GM12873 (cell line): ENCODE measurements at regions not wholly inside any gene's neighbourhood (a gene's known extent, or its start where the extent isn't known, plus 50 kb on each side); places are given as distances from the start of the nearest gene placed in this dataset.

Experiments used
- TF ChIP-seq, protein P1 (sequence below): IDR thresholded peaks from 2 replicates; pipeline ENCODE4 v1.5.1; 2012; ENCODE audit warnings: low read depth, mild to moderate bottlenecking, moderate library complexity, low read length, control low read depth; ENCODE audit not compliant: insufficient read depth; ENCODE audit errors: missing control alignments

DNA sequence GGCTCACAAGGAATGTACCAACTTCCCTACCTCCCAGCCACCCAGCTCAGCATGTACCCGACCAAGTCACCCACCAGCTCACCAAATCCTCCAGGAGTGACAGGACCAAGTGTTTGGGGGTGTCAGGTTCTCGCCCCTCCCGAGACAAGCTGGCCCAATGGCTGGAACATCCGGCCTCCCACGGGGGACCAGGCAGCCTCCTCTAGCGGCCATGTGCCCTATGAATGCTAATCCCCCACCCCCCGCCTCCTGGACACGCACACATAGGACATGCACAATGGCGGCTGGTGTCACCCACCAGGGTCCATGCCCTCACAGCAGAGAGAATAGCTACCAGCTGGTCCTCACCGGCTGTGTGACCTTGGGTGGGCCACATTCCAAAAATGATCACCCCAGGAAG, 151.0 kb downstream of the MN1 start:
- TF ChIP-seq, protein P1, sequence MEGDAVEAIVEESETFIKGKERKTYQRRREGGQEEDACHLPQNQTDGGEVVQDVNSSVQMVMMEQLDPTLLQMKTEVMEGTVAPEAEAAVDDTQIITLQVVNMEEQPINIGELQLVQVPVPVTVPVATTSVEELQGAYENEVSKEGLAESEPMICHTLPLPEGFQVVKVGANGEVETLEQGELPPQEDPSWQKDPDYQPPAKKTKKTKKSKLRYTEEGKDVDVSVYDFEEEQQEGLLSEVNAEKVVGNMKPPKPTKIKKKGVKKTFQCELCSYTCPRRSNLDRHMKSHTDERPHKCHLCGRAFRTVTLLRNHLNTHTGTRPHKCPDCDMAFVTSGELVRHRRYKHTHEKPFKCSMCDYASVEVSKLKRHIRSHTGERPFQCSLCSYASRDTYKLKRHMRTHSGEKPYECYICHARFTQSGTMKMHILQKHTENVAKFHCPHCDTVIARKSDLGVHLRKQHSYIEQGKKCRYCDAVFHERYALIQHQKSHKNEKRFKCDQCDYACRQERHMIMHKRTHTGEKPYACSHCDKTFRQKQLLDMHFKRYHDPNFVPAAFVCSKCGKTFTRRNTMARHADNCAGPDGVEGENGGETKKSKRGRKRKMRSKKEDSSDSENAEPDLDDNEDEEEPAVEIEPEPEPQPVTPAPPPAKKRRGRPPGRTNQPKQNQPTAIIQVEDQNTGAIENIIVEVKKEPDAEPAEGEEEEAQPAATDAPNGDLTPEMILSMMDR = no peak

DNA sequence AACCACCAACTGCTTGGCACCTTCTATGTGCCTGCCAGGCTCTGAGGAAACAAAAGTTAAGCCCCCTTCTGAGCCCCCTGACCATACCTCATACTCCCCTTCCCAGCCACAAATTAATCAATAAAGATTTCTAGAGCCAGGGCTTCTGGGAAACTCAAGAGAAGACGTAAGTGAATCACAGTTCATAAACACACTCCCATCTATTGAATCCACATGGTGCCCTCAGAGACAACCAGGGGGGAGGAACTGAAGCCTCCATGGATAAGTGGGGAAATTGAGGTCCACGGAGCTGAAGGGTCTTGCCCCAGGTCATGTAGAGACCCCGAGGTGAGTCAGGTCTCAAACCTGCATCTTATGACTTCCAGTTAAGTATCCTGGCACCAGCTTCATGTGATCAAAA, 150.6 kb downstream of the MN1 start:
- TF ChIP-seq, protein P1 = no peak

DNA sequence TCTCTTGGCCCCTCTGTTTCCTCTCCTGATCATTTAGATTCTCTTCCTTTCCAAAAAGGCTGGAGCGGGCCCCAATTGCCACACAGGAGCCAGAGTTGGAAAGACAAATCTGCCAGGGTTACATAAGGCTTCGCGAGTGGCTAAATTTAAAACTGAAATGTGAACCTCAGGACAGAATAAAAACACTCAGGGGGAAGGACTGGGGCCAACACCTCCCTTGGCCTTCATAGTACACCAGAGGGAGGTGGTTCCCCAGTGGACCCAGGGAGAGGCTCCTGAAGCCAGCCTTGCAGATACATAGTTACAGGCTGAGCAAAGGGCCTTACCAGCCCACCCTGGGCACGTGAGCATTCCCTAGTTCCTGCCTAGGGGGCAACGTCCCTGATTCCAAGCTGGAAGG, 150.1 kb downstream of the MN1 start:
- TF ChIP-seq, protein P1 = no peak

DNA sequence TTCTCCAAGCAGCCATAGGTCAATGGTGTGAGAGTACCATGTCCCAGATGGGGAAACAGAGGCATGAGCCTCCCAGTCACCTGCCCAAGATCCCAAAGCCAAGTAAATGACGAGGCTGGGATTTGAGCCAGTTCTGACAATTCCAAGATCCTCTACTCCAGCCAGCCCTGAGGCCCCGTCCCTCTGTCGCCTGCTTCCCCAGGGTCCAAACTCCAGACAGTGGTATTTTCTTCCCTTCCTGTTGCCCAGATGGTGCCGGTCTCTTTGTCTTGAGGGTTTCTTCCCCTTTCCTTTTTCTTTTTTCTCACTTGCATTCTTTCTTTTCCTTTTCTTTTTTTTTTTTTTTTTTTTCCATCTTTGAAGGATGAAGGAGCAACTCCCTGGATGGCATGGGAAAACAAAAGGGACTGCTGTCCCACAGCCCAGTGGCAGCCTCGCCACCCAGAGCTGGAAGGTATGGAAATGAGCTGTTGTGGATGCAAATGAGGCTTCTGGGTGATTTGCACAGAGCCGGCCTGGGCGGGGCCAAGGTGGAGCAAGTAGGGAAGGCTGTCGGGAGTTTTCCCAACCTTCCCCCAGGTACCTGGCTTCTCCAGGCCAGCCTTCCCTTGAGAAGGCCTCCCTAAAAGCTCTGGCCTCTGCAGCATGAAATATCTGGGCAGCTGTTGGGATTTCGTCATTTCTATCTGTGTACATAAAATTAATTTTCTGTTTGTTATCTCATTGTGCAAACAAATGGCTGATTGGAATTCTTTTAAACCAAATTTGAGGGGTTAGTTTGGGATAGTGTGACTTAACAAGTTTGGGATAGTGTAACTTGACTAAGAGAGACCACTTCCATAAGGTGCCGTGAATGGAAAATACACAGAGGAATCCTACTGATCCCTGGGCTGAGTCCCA, 146.8 kb downstream of the MN1 start:
- TF ChIP-seq, protein P1 = no peak

DNA sequence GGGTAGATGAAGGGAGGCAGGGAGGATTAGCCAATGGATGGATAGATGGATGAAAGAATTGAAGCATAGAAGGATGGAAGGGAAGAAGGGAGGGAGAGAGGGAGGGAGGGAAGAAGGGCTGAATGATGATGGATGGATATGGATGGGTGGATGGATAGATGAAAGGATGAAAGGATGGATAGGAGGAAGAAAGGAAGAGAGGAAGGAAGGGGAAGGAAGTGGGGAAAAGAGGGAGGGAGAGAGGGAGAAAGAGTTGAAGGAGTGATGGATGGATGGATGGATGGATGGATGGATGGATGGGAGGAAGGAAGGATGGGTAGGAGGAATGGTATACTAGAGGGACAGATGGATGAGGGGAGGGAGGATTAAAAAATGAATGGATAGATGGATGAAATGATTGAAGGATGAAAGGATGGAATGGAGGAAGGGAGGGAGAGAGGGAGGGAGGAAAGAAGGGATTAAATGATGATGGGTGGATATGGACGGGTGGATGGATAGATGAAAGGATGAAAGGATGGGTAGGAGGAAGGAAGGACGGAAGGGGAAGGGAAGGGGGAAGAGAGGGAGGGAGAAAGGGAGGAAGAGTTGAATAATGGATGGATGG, 145.9 kb downstream of the MN1 start:
- TF ChIP-seq, protein P1 = no peak

DNA sequence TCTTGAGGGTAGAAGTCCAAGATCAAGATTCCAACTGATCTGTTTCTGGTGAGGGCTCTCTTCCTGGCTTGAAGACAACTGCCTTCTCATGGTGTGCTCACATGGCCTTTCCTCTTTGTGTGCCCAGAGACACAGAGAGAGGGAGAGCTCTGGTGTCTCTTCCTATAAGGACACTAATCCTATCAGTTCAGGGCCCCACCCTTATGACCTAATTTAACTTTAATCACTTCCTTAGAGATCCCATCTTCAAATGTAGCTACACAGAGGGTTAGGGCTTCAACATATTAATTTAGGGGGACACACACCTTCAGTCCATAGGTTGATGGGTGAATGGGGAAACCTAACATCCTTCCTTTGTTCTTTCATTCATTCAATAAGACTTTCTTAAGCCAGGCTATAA, 144.6 kb downstream of the MN1 start:
- TF ChIP-seq, protein P1 = no peak

DNA sequence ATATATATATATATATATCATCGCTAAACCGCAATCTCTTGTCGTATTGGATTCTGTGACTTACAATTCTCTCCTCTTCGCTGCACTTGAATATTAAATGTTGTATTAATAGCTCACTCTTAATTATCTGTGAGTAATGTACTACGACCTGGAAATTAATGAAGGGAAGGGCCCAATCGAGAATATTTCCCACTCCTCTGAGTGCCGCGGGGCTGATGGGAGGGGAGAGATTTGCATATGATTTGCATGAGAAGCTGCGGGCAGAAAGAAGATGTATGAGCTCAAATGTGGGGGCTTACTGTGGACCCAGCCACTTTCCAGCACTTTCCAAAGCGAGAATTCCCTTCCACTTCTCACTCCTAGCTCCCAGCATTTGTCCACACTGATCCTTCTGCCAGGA, 141.2 kb downstream of the MN1 start:
- TF ChIP-seq, protein P1 = no peak
